Type B pancreatic cell (in vitro differentiated cells): ENCODE measurements at regions not wholly inside any gene's neighbourhood (a gene's known extent, or its start where the extent isn't known, plus 50 kb on each side); places are given as distances from the start of the nearest gene placed in this dataset.

ENCODE experiments used
- DNase-seq: peaks from one replicate; pipeline ENCODE4 v3.0.0; 2021; ENCODE audit warnings: mixed read lengths; ENCODE audit not compliant: unreplicated experiment; ENCODE audit errors: extremely low spot score
- H3K27ac Mint-ChIP-seq: 2 replicates; pipeline ENCODE4 v1.8.0; 2021; ENCODE audit warnings: mild to moderate bottlenecking, mixed read lengths
- H3K27me3 Mint-ChIP-seq: 2 replicates; pipeline ENCODE4 v1.8.0; 2021; ENCODE audit warnings: mixed read lengths
- H3K36me3 Mint-ChIP-seq: 2 replicates; pipeline ENCODE4 v1.8.0; 2021; ENCODE audit warnings: mixed read lengths
- H3K4me1 Mint-ChIP-seq: one replicate; pipeline ENCODE4 v1.8.0; 2021; ENCODE audit warnings: mixed read lengths; ENCODE audit not compliant: unreplicated experiment
- H3K4me3 Mint-ChIP-seq: 2 replicates; pipeline ENCODE4 v1.8.0; 2021; ENCODE audit warnings: mild to moderate bottlenecking, mixed read lengths
- H3K9me3 Mint-ChIP-seq: 2 replicates; pipeline ENCODE4 v1.8.0; 2021; ENCODE audit warnings: mixed read lengths
- CTCF ChIP-seq: fragments of 200-600 bp; sonication (generic); conservative IDR thresholded peaks from 2 replicates; pipeline ENCODE4 v1.5.0; 2021; ENCODE audit warnings: antibody characterized with exemption, mild to moderate bottlenecking

- H3K9me3 Mint-ChIP-seq: no peaks in the 10 kb centered on the region
- no peak overlapping the region for H3K4me3 Mint-ChIP-seq
- no peaks in the 10 kb centered on the region for H3K4me1 Mint-ChIP-seq
- TF ChIP-seq CTCF: no peak
- H3K27me3 Mint-ChIP-seq: no peaks in the 10 kb centered on the region
- H3K36me3 Mint-ChIP-seq: no peaks in the 10 kb centered on the region
- no peak for DNase-seq
- H3K27ac Mint-ChIP-seq: no peak overlapping the region
Observed at GRCh38 chr3:148280623-148281242, 417.0 kb upstream of the AGTR1 start.

GRCh38 chr3:148289159-148289558 is 408.5 kb upstream of the AGTR1 start:
- H3K4me3 Mint-ChIP-seq: no peak overlapping the region
- TF ChIP-seq CTCF: no peak
- no peaks in the 10 kb centered on the region for H3K36me3 Mint-ChIP-seq
- H3K9me3 Mint-ChIP-seq: no peaks in the 10 kb centered on the region
- H3K27ac Mint-ChIP-seq: no peak overlapping the region
- no peaks in the 10 kb centered on the region for H3K4me1 Mint-ChIP-seq
- H3K27me3 Mint-ChIP-seq: no peaks in the 10 kb centered on the region
- no peak for DNase-seq

GRCh38 chr3:148297013-148297412 is 400.7 kb upstream of the AGTR1 start:
- Mint-ChIP-seq H3K4me1 (no peaks in the 10 kb centered on the region), H3K9me3 (no peaks in the 10 kb centered on the region), H3K36me3 (no peaks in the 10 kb centered on the region), H3K27me3 (no peaks in the 10 kb centered on the region), H3K4me3 (no peak overlapping the region), H3K27ac (no peak overlapping the region)
- TF ChIP-seq CTCF: no peak
- DNase-seq: no peak

GRCh38 chr3:148307443-148307843 is 390.3 kb upstream of the AGTR1 start:
- Mint-ChIP-seq H3K4me3 (no peak overlapping the region), H3K27me3 (no peaks in the 10 kb centered on the region), H3K36me3 (no peaks in the 10 kb centered on the region), H3K27ac (no peak overlapping the region), H3K4me1 (no peaks in the 10 kb centered on the region), H3K9me3 (no peaks in the 10 kb centered on the region)
- no peak for TF ChIP-seq CTCF
- DNase-seq: no peak

- H3K4me1 Mint-ChIP-seq: no peaks in the 10 kb centered on the region
- no peaks in the 10 kb centered on the region for H3K36me3 Mint-ChIP-seq
- no peak for DNase-seq
- H3K4me3 Mint-ChIP-seq: no peak overlapping the region
- H3K27me3 Mint-ChIP-seq: no peaks in the 10 kb centered on the region
- peak; percentile 74 for TF ChIP-seq CTCF
- no peak overlapping the region for H3K27ac Mint-ChIP-seq
- no peaks in the 10 kb centered on the region for H3K9me3 Mint-ChIP-seq
Observed at GRCh38 chr3:148309390-148310035, 388.2 kb upstream of the AGTR1 start.
